ENCODE measurements at regions not wholly inside any gene's neighbourhood (a gene's known extent, or its start where the extent isn't known, plus 50 kb on each side); places are given as distances from the start of the nearest gene placed in this dataset.
A peak's percentile ranks its signal among the peaks of the same experiment; 100 is the strongest.

GRCh38 chr3:59654123-59654479 is 604.3 kb upstream of the CFAP20DC start:
- no peak for DNase-seq (ENCODE audit: low read depth, low spot score)
- in situ Hi-C loops (cut with HindIII; ENCODE audit: low sequenced_read_pairs) = no loop called here
- H3K4me3 ChIP-seq (ENCODE audit: low read depth, low read length) = no peak overlapping the region
- TF ChIP-seq, protein P1, sequence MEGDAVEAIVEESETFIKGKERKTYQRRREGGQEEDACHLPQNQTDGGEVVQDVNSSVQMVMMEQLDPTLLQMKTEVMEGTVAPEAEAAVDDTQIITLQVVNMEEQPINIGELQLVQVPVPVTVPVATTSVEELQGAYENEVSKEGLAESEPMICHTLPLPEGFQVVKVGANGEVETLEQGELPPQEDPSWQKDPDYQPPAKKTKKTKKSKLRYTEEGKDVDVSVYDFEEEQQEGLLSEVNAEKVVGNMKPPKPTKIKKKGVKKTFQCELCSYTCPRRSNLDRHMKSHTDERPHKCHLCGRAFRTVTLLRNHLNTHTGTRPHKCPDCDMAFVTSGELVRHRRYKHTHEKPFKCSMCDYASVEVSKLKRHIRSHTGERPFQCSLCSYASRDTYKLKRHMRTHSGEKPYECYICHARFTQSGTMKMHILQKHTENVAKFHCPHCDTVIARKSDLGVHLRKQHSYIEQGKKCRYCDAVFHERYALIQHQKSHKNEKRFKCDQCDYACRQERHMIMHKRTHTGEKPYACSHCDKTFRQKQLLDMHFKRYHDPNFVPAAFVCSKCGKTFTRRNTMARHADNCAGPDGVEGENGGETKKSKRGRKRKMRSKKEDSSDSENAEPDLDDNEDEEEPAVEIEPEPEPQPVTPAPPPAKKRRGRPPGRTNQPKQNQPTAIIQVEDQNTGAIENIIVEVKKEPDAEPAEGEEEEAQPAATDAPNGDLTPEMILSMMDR (IDR thresholded peaks at IDR 0.05; ENCODE audit: low read depth, low read length) = no peak

DNA sequence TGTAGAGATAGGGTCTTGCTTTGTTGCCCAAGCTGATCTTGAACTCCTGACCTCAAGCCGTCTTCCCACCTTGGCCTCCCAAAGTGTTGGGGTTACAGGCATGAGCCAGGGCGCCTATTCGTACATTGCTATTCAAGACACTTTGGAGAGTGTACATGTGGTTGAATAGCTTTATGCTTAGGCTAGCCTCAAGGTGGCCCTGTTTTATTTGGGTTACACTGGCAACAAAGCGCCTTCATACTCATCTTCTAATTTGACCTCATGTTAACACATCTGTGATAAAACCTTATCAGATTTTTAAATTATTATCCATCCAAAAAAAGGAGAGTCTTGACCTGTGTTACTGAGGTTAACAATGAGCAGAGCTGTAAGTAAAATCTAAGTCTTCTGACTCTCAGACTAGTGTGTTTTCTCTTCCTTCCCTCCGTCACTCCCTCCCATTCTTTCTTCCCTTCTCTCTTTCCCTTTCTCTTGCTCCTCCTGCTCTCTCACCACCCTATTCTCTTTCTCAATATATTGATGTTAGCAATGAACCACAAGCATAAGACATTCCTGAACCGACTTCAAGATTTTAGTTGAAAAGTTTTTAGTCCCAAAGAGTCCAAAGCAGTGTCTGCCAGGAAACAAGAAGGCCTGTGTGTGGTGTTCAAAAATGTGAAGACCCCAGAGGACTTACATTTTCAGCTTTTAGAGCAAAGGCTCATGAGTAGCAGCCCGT is 603.7 kb upstream of the CFAP20DC start:
- H3K4me3 ChIP-seq (ENCODE audit: low read depth, low read length) = no peak overlapping the region
- no peak for DNase-seq (ENCODE audit: low read depth, low spot score)
- in situ Hi-C loops (cut with HindIII; ENCODE audit: low sequenced_read_pairs) = no loop called here
- TF ChIP-seq, protein P1 (IDR thresholded peaks at IDR 0.05; ENCODE audit: low read depth, low read length) = no peak

- DNase-seq (ENCODE audit: low read depth, low spot score) = no peak
- in situ Hi-C loops (cut with HindIII; ENCODE audit: low sequenced_read_pairs) = no loop called here
- H3K4me3 ChIP-seq (ENCODE audit: low read depth, low read length) = no peak overlapping the region
- TF ChIP-seq, protein P1 (IDR thresholded peaks at IDR 0.05; ENCODE audit: low read depth, low read length) = no peak
Observed at GRCh38 chr3:59644479-59645402, 594.9 kb upstream of the CFAP20DC start.

- in situ Hi-C loops (cut with HindIII; ENCODE audit: low sequenced_read_pairs) = no loop called here
- TF ChIP-seq, protein P1 (IDR thresholded peaks at IDR 0.05; ENCODE audit: low read depth, low read length) = no peak
- H3K4me3 ChIP-seq (ENCODE audit: low read depth, low read length) = no peak overlapping the region
- no peak for DNase-seq (ENCODE audit: low read depth, low spot score)
Observed at GRCh38 chr3:59641169-59641899, 591.5 kb upstream of the CFAP20DC start.

DNA sequence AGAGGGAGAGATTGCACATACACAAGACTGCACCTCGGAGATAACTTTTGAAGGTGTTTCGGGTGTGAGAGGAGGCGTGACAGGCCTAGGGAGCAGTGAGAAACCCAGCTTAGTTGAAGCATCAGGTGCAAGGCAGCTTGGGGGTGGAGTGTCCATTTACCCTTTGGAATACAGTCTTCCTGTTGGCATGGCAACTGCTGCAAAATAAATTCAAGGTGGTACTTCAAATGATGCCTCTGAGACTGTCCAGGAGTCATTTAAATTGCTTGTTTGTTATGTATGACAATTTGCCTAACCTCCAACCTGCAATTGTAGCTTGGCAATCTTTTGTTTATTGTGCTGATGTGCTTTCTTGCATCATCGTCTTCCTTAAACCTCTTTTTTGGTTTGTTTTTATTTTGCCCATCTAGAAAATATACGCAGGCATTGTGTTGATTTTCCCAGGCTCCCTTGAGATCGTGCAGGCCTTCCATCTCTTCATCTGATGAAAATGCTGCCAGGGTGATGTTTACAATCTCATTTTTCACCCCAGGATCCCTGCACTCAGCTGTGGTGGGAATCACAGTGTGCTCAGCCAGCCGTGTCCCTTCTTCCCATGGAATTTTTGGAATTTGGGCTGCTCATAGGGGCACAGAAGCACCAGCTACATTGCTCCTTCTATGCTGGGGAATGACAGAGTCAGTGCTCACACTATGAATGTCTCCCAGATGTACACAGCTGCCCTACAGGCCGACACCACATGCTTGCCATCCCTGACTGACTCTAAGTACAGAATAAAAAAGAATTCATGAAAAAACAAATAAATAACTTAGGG is 583.1 kb upstream of the CFAP20DC start:
- in situ Hi-C loops (cut with HindIII; ENCODE audit: low sequenced_read_pairs) = no loop called here
- TF ChIP-seq, protein P1 (IDR thresholded peaks at IDR 0.05; ENCODE audit: low read depth, low read length) = no peak
- H3K4me3 ChIP-seq (ENCODE audit: low read depth, low read length) = no peak overlapping the region
- DNase-seq (ENCODE audit: low read depth, low spot score) = peak; percentile 6

DNA sequence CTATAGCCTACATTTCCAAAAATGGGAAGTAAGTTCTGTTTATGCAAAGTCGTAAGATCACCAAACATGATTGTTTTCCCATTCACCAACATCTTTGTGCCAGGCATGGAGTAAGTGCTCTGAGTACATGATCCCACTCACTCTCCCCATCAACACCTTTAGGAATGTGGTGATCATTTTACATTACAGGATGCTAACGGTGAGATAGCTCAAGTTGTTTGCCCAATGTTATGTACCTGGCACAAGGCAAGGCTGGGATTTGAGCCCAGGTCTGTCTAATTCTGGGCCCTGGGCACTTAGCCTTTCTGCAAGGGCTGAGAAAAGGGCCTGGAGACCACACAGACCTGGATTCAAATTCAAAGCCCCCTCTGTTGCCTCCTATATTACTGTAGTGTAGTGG is 581.7 kb upstream of the CFAP20DC start:
- TF ChIP-seq, protein P1 (IDR thresholded peaks at IDR 0.05; ENCODE audit: low read depth, low read length) = no peak
- no peak for DNase-seq (ENCODE audit: low read depth, low spot score)

More for the DNA sequence above, 581.7 kb upstream of the CFAP20DC start:
- no peak overlapping the region for H3K4me3 ChIP-seq (ENCODE audit: low read depth, low read length)
- in situ Hi-C loops (cut with HindIII; ENCODE audit: low sequenced_read_pairs) = no loop called here
